OCI-LY7 (cell line): ENCODE measurements at regions not wholly inside any gene's neighbourhood (a gene's known extent, or its start where the extent isn't known, plus 50 kb on each side); places are given as distances from the start of the nearest gene placed in this dataset.

Experiments
- CTCF ChIP-seq: fragments of 200-600 bp; sonication (generic); conservative IDR thresholded peaks from 2 replicates; pipeline ENCODE4 v1.5.1; 2014; ENCODE audit warnings: mild to moderate bottlenecking, antibody characterized with exemption, low read length, moderate library complexity, mixed read lengths
- EZH2phosphoT487 ChIP-seq: fragments of 200-600 bp; sonication (generic); IDR thresholded peaks from 2 replicates; pipeline ENCODE4 v1.6.1; 2018; ENCODE audit warnings: low read depth, borderline replicate concordance, mild to moderate bottlenecking, mixed run types, antibody characterized with exemption, low read length, moderate library complexity, mixed read lengths

- TF ChIP-seq CTCF = no peak
- TF ChIP-seq EZH2phosphoT487 = no peak
These were observed 177.6 kb upstream of the SLC25A13 start for GRCh38 chr7:96499532-96499931.
